ENCODE measurements at regions not wholly inside any gene's neighbourhood (a gene's known extent, or its start where the extent isn't known, plus 50 kb on each side); places are given as distances from the start of the nearest gene placed in this dataset.
A peak's percentile ranks its signal among the peaks of the same experiment; 100 is the strongest.

GRCh38 chr6:139600343-139600742, 225.9 kb upstream of the CITED2 start:
- no peak overlapping the region for H3K4me3 ChIP-seq (ENCODE audit: low read depth, low read length)
- no peak for TF ChIP-seq CTCF (IDR thresholded peaks at IDR 0.05; ENCODE audit: insufficient read depth, low read length)
- DNase-seq (ENCODE audit: low read depth), result no peak

- no peak overlapping the region for H3K4me3 ChIP-seq (ENCODE audit: low read depth, low read length)
- DNase-seq (ENCODE audit: low read depth), result peak; percentile 100
Measured at GRCh38 chr6:139597771-139598755, 223.6 kb upstream of the CITED2 start.

DNA sequence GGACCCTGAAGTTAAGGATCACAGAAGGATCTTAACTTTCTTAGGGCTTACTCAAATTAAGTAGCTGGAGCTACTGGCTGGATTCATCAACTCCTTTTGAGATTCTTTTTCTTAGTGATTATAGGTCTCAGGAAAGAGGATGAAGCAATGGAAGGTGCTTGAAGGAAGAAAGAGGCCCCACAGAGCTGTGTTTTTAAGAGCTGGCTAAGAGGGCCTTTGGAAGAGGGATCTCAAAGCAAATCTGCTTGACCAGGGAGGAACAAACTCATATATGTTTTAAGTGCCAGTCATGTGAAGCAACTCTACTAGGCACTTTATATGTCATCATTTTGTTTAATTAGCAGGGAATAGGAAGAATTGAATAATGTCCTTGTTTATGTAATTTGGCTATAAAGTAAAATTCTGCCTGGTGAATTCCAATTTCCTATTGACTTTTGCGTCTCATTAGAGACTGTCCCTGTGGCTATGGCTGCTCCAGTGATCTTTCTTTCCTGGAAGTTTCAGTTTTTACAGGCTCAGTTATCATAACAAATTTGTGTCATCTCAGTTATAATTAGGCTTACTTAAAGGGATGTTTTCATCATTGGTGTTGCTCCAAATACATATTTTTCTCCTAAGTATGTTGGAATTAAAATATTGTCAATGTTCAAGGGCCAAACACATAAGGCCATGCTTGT, 222.8 kb upstream of the CITED2 start:
- DNase-seq (ENCODE audit: low read depth), result peak; percentile 28
- TF ChIP-seq CTCF (IDR thresholded peaks at IDR 0.05; ENCODE audit: insufficient read depth, low read length), result no peak
- H3K4me3 ChIP-seq (ENCODE audit: low read depth, low read length), result no peak overlapping the region

More at GRCh38 chr6:139597771-139598755, 223.6 kb upstream of the CITED2 start:
- TF ChIP-seq CTCF (IDR thresholded peaks at IDR 0.05; ENCODE audit: insufficient read depth, low read length), result no peak

- DNase-seq (ENCODE audit: low read depth), result peak; percentile 17
- TF ChIP-seq CTCF (IDR thresholded peaks at IDR 0.05; ENCODE audit: insufficient read depth, low read length), result no peak
- no peak overlapping the region for H3K4me3 ChIP-seq (ENCODE audit: low read depth, low read length)
Measured at GRCh38 chr6:139595183-139595582, 220.7 kb upstream of the CITED2 start.

GRCh38 chr6:139594333-139594965, 220.0 kb upstream of the CITED2 start:
- no peak for TF ChIP-seq CTCF (IDR thresholded peaks at IDR 0.05; ENCODE audit: insufficient read depth, low read length)
- H3K4me3 ChIP-seq (ENCODE audit: low read depth, low read length), result no peak overlapping the region

GRCh38 chr6:139593081-139593480, 218.6 kb upstream of the CITED2 start:
- DNase-seq (ENCODE audit: low read depth), result no peak
- H3K4me3 ChIP-seq (ENCODE audit: low read depth, low read length), result no peak overlapping the region
- no peak for TF ChIP-seq CTCF (IDR thresholded peaks at IDR 0.05; ENCODE audit: insufficient read depth, low read length)

More at GRCh38 chr6:139594333-139594965, 220.0 kb upstream of the CITED2 start:
- no peak for DNase-seq (ENCODE audit: low read depth)
